Neural progenitor cell (in vitro differentiated cells): ENCODE measurements at regions not wholly inside any gene's neighbourhood (a gene's known extent, or its start where the extent isn't known, plus 50 kb on each side); places are given as distances from the start of the nearest gene placed in this dataset.

ENCODE experiments used
- EZH2phosphoT487 ChIP-seq: fragments of 200-600 bp; sonication (generic); IDR thresholded peaks from 2 replicates; pipeline ENCODE4 v1.6.1; 2017; ENCODE audit warnings: antibody characterized with exemption
- TF ChIP-seq, protein P1 (sequence below): fragments of 200-600 bp; sonication (generic); IDR thresholded peaks from 2 replicates; pipeline ENCODE4 v1.5.1; 2017; ENCODE audit warnings: antibody characterized with exemption, mild to moderate bottlenecking

DNA sequence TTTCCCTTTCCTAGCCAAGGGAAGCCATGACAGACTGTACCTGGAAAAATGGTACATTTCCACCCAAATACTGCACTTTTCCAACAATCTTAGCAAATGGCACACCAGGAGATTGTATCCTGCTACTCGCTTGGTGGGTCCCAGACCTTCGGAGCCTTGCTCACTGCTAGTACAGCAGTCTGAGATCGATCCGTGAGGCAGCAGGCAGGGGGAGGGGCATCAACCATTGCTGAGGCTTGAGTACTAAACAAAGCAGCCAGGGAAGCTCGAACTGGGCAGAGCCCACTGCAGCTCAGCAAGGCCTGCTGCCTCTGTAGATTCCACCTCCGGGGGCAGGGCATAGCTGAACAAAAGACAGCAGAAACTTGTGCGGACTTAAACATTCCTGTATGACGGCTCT, 218.8 kb downstream of the LRIG3 start:
- TF ChIP-seq, protein P1, sequence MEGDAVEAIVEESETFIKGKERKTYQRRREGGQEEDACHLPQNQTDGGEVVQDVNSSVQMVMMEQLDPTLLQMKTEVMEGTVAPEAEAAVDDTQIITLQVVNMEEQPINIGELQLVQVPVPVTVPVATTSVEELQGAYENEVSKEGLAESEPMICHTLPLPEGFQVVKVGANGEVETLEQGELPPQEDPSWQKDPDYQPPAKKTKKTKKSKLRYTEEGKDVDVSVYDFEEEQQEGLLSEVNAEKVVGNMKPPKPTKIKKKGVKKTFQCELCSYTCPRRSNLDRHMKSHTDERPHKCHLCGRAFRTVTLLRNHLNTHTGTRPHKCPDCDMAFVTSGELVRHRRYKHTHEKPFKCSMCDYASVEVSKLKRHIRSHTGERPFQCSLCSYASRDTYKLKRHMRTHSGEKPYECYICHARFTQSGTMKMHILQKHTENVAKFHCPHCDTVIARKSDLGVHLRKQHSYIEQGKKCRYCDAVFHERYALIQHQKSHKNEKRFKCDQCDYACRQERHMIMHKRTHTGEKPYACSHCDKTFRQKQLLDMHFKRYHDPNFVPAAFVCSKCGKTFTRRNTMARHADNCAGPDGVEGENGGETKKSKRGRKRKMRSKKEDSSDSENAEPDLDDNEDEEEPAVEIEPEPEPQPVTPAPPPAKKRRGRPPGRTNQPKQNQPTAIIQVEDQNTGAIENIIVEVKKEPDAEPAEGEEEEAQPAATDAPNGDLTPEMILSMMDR = no peak
- TF ChIP-seq EZH2phosphoT487 = no peak
